LNCaP clone FGC (cell line): ENCODE measurements at regions not wholly inside any gene's neighbourhood (a gene's known extent, or its start where the extent isn't known, plus 50 kb on each side); places are given as distances from the start of the nearest gene placed in this dataset.

Experiments used
- DNase-seq: peaks from one replicate; pipeline ENCODE4 v3.0.0-alpha.2; 2011; ENCODE audit warnings: low read depth
- H3K4me3 ChIP-seq: 2 replicates; pipeline ENCODE4 v1.5.1; 2011; ENCODE audit warnings: mild to moderate bottlenecking, low read depth, low read length, control low read depth
- CTCF ChIP-seq: IDR thresholded peaks from 2 replicates; pipeline ENCODE4 v1.5.1; 2012; ENCODE audit warnings: mild to moderate bottlenecking; ENCODE audit not compliant: control insufficient read depth, insufficient read depth; ENCODE audit errors: extremely low read depth

- no peak overlapping the region for H3K4me3 ChIP-seq
- TF ChIP-seq CTCF, result no peak
- DNase-seq, result no peak
These were observed 1239.5 kb downstream of the SI start for GRCh38 chr3:163838769-163839168.

- H3K4me3 ChIP-seq, result no peak overlapping the region
- DNase-seq, result no peak
- no peak for TF ChIP-seq CTCF
These were observed 1245.7 kb downstream of the SI start for GRCh38 chr3:163832547-163832946.

GRCh38 chr3:163821841-163822240, 1256.5 kb downstream of the SI start:
- H3K4me3 ChIP-seq, result no peak overlapping the region
- no peak for DNase-seq
- TF ChIP-seq CTCF, result no peak

GRCh38 chr3:163817015-163817414, 1261.3 kb downstream of the SI start:
- DNase-seq, result no peak
- TF ChIP-seq CTCF, result no peak
- H3K4me3 ChIP-seq, result no peak overlapping the region

- no peak for TF ChIP-seq CTCF
- no peak overlapping the region for H3K4me3 ChIP-seq
These were observed 1264.4 kb downstream of the SI start for GRCh38 chr3:163813935-163814334.

GRCh38 chr3:163812006-163812405, 1266.3 kb downstream of the SI start:
- no peak for TF ChIP-seq CTCF
- no peak for DNase-seq
- H3K4me3 ChIP-seq, result no peak overlapping the region

More at GRCh38 chr3:163813935-163814334, 1264.4 kb downstream of the SI start:
- DNase-seq, result no peak

- no peak for TF ChIP-seq CTCF
- no peak for DNase-seq
- H3K4me3 ChIP-seq, result no peak overlapping the region
These were observed 1268.7 kb downstream of the SI start for GRCh38 chr3:163809540-163809993.
